Ureter (tissue), 1 donor: ENCODE measurements at regions not wholly inside any gene's neighbourhood (a gene's known extent, or its start where the extent isn't known, plus 50 kb on each side); places are given as distances from the start of the nearest gene placed in this dataset.
"Not testable (repeated sequence)": the region's sequence is repeated elsewhere in the genome, so short reads cannot be mapped to it uniquely, and the experiment has no call there.

Experiments used
- DNase-seq: peaks from one replicate; pipeline ENCODE4 v3.0.0-alpha.2; 2020; ENCODE audit warnings: low spot score
- donor health status: DM: yes; HTN: yes; CAD: no.

DNA sequence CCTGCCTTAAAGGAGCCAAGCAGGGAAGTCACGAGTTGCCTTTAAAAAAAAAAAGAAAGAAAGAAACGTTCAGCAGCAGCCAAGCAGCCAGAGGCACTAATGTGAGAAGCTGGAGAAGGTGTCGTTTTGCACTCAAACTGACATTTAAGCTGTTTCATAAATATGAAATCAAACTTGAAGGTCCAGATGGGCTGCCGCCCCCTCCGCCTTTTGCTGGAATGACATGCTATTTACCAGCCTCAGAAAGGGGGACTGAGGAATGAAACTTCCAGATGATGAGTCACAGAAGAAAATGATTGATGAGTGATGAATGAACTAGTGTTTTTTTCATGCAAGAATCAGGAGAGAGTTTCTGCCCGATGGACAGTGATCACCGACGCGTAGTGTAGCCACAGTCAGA is 396.8 kb downstream of the IGSF11 start:
- no peak for DNase-seq

DNA sequence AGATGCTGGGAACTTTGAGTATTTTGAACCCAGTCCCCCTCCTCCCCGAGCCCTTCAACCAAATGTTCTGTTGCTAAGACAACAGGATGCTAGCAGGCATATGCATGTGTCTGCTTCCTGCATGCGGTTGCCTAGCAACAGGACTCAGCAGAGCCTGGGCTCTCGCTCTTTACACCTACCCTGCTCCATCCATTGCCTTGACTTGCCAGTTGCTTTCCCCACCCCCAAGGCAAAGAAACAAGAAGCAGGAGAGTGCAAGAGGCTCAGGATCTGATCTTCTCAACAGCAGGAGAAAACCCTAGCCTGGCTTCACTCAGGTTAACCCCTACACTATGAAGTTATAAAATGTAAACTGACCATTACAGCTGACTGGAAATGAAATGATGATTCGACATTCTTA is 393.0 kb downstream of the IGSF11 start:
- no peak for DNase-seq

DNA sequence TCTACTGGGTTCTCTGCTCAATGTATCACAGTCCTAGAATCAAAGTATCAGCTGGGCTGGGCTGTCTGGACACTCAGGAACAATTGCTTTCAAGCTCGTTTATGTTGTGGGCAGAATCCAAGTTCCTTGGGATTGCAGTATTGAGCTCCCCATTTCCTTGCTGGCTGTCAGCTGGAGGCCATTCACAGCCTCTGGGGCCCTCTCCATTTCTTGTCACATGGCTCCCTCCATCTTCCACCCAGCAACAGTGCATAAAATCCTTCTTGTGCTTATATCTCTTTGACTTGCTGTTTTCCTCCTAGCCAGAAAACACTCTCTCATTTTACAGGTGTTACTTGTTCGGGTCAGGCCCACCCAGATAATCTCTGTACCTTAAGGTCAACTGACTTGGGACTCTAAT is 363.5 kb downstream of the IGSF11 start:
- DNase-seq, result no peak

DNA sequence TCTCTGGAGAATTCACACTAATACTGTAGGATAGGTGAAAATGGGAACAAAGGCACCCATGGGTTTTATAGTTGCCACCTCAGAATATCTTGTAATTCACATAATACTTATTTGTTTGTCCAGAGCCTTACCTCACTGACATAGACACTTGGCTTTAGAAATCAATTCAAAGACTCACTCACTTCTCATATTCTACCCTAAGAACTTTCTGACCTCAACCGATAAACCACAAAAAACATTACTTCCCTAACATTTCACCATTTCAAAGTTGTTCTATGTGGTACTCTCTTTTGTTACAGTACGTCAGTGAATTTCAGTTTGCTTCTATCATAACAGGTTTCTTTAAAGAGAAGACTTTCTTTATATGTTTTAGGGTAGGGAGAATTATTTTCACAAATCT is 359.3 kb downstream of the IGSF11 start:
- DNase-seq, result no peak

DNA sequence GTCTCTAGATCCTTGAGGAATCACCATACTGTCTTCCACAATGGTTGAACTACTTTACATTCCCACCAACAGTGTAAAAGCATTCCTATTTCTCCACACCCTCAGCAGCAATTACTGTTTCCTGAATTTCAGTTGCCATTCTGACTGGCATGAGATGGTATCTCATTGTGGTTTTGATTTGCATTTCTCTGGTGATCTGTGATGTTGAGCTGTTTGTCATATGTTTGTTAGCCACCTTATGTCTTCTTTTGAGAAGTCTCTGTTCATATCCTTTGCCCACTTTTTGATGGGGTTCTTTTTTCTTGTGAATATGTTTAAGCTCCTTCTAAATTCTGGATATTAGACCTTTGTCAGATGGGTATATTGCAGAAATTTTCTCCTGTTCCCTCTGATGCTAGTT is 356.0 kb downstream of the IGSF11 start:
- DNase-seq, result not testable (repeated sequence)

DNA sequence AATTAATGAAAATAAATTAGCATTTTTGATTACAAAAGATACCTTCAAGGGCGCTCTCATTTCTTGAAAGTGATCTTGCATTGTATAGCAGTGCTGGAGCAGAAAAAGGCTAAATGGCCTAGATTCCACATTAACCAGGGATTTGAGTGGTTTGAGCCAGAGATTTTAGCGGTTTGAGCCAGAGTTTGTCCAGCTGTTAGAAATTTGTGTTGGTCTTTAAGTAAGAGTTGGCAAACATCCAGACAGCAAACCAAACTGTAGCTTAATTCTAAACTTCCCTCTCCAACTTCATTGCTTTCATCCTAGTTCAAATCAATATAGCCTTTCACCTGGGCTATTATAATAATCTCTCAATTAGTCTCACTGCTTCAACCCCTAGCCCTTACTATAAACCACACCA is 351.7 kb downstream of the IGSF11 start:
- no peak for DNase-seq

DNA sequence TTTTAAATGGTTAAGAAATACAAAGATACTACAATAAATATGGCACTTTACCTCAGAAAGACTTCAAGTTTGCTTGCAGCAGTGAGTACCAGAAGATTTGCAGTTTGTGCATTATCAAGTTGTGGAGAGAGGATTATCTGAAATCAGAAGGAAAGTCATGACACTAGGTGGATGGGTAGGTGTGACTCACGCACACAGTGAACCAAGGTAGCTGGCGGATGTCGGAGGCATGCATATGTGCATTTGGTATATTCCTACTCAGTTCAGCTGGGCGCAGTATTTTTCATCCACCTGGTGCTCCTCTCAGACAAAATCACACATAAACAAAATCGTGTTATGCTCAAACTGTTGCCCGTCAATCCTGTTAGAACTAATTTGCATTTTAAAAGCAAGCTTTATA is 351.0 kb downstream of the IGSF11 start:
- no peak for DNase-seq

DNA sequence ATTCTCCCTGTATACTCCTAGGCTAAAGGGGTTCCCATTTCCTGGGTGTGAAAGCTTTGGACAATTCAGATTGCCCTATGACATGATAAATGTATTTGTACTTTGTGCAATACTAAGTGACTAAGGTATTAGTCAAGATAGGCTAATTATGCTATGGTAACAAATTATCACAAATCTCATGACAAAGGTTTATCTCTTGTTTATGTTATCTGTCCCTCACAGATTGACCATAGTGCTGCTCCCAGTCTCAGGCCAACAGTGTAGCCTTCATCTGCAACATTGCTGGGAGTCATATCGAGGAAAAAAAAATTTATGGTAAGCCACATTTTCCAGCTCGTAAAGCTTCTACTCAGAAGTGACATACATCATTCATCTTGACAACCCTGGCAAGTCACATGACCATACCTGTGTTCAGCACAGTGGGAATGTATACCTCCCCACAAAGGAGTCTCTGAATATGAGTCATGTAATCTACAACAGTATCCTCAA is 346.2 kb downstream of the IGSF11 start:
- no peak for DNase-seq

DNA sequence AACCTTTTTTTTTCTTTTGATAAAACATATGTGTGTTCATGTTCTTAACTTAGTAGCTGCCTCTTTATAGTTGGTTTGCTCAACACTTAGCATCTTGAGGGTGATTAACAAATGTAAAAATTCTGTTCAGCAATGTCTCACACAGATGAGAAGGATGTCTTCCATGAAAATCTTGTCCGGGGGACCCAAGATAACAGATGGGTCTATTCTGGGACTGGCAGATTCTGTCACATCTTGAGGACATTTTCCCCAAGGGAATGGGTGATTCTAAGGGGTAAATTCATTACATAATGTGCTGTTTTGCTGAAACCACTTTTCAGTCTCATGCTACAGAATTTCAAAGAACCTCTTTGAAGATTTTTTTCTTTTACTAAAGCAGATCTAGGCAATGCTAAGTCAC is 342.2 kb downstream of the IGSF11 start:
- no peak for DNase-seq

DNA sequence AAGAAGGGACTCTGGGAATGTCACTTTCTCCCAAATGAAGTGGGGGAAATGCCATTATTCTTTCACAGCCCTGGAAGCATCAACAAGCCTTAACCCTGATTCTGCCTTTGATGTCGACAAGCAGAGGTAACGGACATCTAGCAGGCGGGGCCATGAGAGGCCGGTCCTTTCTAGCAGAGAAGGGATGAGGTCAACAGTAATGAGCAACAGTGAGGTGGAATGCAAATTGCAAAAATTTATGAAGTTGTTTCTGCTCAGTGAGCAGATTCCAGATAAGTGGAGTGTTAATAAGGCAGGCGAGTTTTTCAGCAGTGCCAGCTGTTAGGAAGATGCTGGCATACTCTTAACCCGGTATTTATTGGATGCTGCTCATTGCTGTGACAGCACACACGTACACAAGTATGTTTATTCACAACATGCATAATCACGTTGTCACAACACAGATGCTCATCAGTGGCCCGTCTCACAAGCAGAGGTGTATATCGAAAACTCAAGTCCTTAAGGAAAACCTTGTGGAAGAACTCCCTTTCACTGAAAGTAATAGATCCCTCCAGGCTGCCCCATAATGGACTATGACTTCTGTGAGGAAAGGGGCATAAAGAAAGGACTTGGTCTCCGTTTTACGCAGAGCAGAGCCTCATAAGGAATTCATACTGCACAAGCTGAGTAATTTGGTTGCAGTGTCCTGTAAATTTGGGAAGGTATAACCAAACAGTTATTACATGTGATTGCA is 329.0 kb downstream of the IGSF11 start:
- no peak for DNase-seq

DNA sequence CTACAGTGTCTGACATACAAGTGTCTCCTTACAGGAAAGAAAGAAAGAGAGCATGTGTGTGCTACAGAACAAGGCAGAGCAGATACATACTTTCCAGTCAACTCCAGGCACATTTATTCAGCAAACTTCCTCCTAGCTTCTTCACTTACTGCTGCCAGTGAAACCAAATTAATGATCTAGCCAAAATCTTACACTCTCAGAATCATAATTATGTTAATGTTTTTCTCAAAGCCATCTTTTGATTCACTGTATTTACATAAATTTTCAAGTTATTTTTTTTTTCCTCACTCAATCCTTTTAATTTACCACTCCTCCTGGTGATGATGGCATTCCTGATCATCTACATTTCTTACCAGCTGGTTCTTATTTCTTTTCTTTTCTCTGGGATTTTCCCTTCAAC is 326.7 kb downstream of the IGSF11 start:
- no peak for DNase-seq

DNA sequence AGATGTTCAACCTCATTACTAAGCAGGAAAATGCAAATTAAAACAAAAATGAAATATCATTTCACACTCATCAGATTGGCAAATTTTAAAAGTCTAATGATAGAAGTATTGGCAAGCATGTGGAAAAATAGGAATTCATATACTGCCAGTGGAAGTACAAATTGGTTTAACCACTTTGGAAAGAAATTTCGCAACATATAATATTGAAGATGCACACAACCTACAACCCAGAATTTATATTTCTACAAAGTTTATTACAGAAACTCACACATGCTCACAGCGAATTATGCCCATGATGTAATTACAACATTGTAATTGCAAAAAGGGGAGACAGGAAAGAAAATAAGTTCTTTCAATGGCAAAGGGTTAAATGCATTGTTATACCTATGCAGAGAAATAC is 324.1 kb downstream of the IGSF11 start:
- no peak for DNase-seq

DNA sequence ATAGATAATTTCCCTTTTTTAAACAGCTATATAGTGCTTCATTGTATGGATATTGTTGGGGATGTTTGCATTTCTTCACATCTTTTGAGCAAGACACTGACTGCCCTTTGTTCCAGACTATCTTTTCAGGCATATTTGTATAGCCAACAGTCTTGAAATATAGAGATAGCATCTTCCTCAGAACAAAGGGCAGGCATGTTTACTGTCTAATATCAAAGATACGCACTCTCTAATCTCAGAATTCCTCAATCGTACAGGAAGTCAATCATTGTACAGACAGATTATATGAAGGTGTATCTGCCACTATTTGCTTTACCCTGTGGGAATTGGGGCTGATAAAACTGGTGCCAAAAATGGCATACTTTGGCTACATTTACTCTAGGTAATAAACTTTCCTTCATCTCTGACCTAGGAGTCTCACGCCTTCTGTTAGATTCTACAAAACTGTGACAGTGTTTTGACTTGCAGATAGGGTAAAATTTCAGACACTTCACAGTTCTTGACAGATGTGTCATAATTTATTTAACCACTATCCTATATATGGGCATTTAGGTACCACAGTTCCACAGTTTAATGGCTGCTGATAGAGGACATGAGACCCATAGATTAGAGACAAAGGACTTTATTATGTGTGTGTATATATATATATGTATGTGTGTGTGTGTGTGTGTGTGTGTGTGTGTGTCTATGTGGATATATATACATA is 321.0 kb downstream of the IGSF11 start:
- DNase-seq, result no peak

DNA sequence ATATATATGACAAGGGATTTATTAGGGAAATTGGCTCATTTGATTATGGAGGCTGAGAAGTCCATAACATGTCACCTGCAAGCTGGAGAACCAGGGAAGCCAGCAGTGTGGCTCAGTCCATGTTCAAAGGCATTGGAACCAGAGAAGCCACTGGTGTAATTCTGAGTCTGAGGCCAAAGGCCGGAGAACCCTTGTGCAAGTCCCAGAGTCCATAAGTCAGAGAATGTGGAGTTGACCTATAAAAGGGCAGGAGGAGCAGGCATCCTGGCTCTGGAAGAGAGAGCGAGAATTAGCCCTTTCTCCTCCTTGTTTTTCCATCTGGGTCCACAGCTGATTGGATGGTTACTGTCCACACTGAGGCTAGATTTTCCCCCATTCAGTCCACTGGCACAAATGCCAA is 319.8 kb downstream of the IGSF11 start:
- DNase-seq, result no peak

DNA sequence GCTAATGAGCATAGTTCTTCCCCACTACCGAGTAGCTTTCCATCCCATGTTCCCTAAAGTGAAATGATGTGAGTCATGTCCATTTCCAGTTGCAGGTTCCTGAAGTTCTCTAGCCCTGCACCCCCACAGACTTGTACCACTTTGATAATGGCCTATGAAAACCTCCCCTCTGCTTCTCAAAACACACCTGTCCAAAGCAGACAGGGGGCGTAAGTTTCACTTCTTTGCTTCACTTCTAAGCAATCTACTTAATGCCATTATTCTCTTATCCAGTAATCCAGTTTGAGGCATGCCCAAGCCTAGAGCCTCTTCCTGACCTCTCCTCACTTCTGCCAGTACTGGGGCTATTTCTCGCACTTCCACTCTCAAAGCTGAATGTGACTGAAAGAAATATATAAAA is 305.1 kb downstream of the IGSF11 start:
- DNase-seq, result no peak

DNA sequence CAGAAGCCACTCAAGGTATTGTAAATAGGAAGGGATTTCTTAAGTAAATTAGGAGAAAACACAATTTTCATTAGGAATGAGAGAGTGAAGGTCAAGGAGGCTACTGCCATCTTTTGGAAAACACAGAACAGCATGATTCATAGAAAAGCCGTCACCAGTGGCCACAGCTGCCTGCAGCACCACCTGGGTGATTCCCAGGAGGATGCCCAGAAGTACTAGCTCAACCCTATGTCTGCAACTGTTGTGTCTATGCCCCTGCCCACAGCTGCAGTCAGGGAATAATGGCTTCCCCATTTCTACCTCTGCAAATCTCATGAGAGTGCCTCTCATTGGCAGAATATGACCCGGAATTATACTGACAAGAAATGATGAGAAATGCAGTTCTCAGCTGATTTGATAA is 300.0 kb downstream of the IGSF11 start:
- DNase-seq, result no peak

DNA sequence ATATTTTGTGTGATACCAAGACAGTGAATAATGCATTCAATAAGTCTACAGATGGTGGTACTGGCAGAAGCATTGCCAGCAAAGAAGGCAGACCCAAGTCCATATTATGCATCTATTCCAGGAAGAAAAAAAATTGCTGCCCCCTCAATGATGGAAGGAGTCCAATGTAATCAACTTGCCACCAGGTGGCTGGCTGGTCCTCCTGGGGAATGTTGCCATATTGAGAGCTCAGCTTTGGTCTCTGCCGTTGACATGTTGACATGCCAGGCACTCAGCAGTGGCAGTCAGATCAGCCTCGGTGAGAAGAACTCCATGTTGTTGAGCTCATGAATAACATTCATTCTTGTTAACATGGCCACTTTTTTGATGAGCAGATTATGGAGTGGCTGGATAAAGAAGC is 298.5 kb downstream of the IGSF11 start:
- no peak for DNase-seq

DNA sequence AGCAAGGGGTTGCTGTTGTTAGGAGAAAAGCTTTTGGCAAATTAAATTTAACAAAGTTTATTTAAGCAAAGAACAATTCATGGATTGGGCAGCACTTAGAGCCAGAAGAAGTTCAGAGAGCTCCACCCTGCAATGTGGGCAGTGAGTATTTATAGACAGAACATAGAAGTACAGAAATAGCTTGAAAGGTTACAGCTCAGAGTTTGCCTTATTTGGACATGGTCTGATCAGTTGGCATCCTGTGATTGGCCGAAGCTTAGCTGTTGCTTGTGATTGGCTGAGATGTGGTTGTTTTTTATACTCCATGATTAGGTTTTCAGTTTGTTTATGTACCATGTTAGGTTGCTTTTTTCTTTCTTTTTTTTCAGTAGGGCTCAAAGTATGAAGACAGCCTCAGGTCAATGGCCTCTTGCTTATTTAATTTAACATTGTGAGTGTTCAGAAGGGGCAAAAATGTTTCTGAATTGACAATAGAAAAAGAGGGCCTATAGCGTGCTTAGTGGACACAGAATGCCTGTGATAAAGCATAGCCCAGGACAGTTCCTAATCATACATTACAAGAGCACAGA is 293.8 kb downstream of the IGSF11 start:
- DNase-seq, result no peak

DNA sequence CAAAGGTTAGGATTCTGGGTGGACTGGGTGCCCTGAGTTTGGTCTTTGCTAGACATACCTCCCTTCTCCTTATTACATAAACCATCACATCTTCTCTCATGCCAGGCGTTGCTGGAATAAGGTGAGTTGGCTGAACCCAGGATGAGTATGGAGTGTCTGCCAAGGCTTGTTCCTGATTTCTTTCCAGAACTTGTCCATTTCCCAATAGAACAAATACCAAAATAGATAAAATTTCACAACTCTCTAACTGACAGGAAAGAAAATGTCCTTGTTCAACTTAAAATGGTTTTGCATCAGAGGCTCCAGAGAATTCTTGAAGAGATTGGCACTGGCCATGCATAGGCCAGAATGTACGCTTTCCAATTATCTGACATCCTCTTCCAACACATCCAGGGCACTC is 291.9 kb downstream of the IGSF11 start:
- DNase-seq, result no peak

DNA sequence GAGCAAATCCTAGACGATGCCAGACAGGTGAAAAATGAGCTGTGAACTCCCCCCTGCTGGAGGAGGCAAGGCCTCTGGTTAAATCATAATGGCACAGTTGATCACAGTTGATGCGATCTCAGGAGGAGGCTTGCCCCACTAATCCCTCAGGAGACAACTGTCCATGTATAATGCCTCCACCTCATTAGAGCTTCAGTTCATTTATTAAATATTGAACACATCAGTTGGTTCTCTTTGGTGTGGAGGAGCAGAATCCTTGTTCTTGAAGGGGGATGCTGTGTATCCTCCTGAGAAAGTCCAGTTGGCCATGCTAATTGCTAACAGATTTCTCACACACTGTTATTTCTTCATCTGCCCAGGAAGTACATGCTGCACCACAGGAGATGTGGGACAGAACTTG is 290.5 kb downstream of the IGSF11 start:
- no peak for DNase-seq

DNA sequence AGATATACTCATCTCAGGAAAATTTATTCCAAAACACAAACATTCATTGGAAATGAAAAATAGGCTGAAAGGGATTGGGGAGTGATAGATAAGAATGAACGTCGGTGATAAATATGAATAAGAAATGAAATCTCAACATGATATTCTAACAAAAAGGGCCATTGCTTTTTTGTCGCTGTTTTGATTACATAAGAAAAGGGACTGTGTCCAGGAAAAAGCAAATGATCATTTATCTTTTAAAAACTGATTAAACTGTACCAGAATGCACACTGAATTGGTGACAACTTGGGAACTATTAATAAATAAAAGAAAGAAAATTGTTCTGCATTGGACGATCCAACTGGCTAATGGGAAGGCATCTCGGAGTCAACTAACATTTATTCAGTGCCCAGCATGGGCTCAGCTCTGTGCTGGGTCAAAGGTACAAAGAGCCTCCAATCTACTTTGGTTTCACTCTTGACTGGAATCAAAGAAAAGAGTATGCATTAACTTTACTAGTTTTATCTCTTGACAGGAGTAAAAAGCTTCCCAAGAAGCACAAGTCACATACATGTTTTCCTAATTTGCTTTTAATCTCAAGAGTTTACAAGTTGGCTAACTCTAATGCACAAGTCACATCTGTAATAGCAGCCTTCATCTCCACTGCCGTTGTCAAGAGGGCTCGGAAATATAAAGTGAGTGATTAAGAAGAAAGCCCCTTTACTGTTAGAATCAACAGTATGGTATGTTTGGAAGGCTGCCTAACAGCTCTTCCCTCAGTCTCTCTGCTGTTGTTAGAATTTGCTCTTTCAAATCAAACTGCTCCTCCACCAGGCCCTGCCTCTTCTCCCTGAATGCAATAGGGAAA is 280.0 kb downstream of the IGSF11 start:
- no peak for DNase-seq

DNA sequence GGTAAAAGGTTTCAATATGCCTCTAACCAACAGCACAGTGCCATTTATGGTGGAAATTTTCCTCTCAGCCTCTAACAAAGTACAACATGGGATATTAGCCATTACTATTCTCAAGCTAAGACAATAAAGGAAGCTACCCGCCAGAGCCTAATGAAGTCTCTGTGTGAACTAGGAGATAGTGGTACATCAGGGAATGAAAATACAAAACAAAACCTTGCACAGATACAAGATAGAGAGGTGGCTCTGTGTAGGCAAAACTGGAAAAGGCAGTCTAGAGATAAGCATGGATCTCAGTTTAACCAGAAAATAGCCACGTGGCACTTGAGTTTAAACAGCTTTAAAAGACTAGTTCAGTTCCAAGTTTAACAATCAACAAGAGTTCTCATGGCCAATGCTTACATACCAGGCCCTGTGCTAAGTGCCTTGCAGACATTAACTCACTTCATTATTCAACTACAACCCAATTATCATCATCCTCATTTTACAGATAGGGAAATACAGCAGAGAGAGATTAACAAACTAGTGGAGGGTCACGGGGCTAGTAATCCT is 279.3 kb downstream of the IGSF11 start:
- DNase-seq, result no peak
